ENCODE measurements at regions not wholly inside any gene's neighbourhood (a gene's known extent, or its start where the extent isn't known, plus 50 kb on each side); places are given as distances from the start of the nearest gene placed in this dataset.
"Not testable (repeated sequence)": the region's sequence is repeated elsewhere in the genome, so short reads cannot be mapped to it uniquely, and the experiment has no call there.

- not testable (repeated sequence) for TF ChIP-seq CTCF, POLR2A, EP300, POLR2AphosphoS5 (IDR thresholded peaks at IDR 0.05)
Measured at GRCh38 chr14:19095167-19095566, 127.9 kb downstream of the POTEM start.

All from sigmoid colon (tissue), 4 donors.